Stimulated activated CD8-positive, alpha-beta memory T cell treated with anti-CD3 and anti-CD28 coated beads, Interleukin-15, amount 100 ng/mL, for 4 hours (primary cell): ENCODE measurements at regions not wholly inside any gene's neighbourhood (a gene's known extent, or its start where the extent isn't known, plus 50 kb on each side); places are given as distances from the start of the nearest gene placed in this dataset.
"Not testable (repeated sequence)": the region's sequence is repeated elsewhere in the genome, so short reads cannot be mapped to it uniquely, and the experiment has no call there.

Experiments used
- DNase-seq, 2 donors: peaks; one replicate each; pipeline ENCODE4 v3.0.0-alpha.2; 2020; ENCODE audit warnings: low read depth in 2 of 2

DNA sequence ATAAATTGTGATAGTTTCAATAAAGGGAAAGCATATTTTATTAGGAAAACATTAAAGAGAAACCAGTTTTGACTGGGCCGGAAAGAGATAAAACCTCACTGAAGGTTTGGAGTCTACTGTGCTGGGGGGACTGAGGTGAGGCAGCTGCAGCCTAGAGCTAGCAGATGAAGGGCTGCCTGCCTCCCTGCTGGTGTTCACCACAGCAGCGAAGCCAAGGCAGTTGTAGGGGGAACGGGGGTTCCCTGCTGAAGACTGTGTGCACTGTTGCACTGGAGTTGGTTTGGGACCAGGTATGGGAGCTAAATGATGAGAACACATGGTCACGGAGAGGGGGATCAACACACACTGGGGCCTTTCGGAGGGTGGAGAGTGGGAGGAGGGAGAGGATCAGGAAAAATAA lies 546.5 kb upstream of the SMIM31 start:
- no peak for DNase-seq

- no peak for DNase-seq
These were observed 543.6 kb upstream of the SMIM31 start for GRCh38 chr4:164210377-164210776.

DNA sequence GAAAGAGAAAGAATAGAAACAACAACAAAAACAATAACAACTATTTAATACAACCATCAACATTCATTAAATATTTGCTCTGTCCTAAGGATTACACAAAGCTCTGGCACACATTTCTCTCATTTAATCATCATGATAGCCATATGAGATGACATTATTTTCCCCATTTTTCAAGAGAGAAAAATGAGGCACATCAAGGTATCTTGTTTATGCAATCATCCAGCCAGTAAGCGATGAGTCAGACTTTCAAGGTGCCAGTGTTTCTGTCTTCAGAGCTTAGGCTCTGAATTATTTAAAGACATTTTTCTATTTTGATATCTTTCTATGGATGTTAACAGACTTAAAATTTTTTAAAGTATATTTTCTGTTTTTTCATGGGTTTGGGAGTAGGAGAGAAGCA lies 541.8 kb upstream of the SMIM31 start:
- no peak for DNase-seq

- DNase-seq: no peak
These were observed 541.2 kb upstream of the SMIM31 start for GRCh38 chr4:164212714-164213113.

DNA sequence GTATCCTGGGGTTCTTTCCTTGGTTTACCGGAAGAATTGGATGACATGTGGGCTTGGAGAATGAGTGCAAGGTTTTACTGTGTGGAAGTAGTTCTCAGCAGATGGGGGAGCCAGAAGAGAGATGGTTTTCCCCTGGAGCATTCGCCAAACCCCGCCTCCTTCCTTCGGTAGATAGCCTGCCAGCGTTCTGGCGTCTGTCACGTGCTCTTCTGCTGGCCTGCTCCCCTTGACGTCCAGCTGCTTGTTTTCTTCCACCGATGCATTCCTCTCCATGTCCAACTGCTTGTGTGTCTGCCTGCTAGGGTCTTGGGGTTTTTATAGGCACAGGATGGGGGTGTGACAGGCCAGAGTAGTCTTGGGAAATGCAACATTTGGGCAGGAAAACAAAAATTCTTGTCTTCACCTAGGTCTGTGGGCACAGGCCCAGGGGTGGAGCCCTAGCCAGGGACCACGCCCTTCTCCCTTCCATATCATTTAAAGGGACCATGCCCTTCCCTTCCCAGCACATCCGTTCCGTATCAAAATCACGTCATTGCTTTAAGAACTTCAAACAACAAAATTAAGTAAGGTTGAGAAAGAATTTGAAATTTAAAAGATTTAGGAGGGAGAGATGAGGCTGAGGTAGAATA lies 538.7 kb upstream of the SMIM31 start:
- no peak for DNase-seq

DNA sequence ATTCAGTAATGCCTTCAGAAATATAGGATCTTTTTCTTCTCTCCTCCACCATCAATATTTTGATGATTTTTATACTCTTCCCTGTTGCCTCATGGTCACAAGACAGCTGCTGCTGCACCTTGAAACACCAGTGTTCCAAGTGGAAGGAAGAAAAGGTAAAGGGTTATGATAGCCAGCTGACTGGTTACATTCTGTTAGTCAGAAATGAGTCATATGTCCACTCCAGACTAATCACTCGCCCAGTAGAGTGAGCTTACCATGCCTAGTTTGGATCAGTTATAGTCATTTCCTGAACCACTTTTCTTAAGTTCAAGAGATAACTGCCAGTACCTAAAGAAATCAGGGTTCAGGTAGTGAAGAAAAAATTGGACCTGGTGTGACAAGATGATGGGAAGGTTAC lies 532.3 kb upstream of the SMIM31 start:
- DNase-seq: no peak

- no peak for DNase-seq
These were observed 529.1 kb upstream of the SMIM31 start for GRCh38 chr4:164224871-164225270.

- DNase-seq: no peak
These were observed 524.7 kb upstream of the SMIM31 start for GRCh38 chr4:164229255-164229654.

GRCh38 chr4:164239433-164239832 lies 514.5 kb upstream of the SMIM31 start:
- DNase-seq: no peak

GRCh38 chr4:164239976-164240375 lies 514.0 kb upstream of the SMIM31 start:
- DNase-seq: no peak

- no peak for DNase-seq
These were observed 502.7 kb upstream of the SMIM31 start for GRCh38 chr4:164251257-164251656.

DNA sequence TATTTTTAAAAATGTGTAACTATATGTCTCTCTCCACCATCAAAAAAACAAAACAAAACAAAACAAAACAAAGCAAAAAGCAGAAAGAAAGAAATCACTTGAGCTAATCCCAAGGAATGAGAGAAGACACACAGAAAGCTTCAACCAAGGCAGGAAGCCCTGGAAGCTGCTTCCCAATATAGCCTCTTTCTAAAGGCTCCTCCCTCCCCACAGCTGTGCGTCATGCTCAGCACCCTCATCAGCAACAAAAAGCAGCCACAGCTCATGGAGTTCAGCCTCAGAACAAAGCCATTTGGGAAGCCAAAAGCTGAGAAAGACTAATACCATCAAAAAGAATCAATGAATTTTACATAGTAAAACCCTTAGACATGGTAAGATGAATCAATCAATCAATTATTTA lies 501.6 kb upstream of the SMIM31 start:
- DNase-seq: no peak

DNA sequence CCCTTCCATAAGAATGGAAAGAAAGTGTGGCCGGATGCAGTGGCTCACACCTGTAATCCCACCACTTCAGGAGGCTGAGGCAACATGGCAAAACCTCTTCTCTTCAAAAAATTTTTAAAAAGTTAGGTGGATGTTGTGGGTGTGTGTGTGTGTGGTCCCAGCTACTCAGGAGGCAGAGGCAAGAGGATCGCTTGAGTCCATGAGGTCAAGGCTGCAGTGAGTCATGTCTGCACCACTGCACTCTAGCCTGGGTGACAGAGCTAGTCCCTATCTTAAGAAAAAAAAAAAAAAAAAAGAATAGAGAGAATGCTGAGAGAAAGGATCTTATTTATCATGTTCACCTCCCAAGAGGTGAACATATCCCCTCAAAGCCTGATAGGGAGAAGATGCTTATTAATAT lies 492.1 kb upstream of the SMIM31 start:
- DNase-seq: no peak

DNA sequence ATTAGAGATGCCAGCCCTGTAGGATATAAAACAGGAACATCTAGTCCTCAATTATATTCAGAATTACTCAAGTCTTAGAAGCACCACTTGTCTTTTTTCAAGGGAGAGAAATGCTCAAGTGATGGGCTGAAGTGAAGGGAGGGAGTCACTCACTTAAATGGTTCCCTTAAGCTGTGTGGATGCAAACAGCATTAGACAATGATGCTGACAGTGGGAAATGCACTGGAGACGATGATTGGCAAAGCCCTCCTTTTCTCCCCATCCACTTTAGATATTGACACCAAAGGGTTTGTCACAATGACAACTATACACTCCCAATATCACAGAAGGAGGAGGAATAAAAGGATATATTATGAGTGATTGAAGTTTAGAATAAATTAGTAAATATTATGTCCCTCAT lies 491.4 kb upstream of the SMIM31 start:
- not testable (repeated sequence) for DNase-seq

DNA sequence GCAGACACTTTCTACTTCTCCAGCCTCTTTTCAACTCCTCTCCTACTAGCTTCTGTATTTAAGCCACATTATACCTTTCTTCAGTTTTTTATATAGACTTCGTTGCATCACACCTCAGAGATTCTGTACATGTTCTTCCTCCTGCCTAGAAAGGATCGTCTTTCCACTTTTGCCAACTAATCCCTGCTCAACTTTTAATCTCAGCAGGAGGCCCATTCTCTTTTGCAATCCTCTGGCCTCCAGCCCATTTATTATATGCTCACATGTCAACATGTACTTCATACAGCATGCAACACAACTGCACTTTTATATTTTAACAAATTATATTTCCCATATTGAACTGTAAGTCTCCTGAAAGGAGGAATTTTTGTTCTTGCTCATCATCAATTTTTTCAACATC lies 476.5 kb upstream of the SMIM31 start:
- DNase-seq: not testable (repeated sequence)

DNA sequence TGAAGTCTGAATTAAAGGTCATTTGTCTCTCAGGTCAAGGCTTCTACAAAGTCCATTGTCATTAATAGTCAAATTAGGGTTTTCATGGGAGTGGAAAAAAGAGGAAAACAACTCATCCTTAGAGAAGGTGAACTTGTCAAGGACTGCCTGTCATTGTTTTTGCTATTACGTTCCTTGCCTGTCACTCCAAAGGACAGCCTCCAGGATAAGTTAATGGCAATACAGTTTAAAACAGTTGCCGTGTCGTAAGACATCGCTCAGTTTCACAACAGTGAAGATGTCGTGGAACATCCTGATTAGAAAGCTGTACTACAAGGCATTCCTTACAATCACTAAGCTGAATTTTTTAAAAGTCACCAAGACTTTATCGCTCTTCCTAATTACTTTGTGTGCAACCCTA lies 466.8 kb upstream of the SMIM31 start:
- DNase-seq: no peak

GRCh38 chr4:164288578-164288977 lies 465.4 kb upstream of the SMIM31 start:
- no peak for DNase-seq

DNA sequence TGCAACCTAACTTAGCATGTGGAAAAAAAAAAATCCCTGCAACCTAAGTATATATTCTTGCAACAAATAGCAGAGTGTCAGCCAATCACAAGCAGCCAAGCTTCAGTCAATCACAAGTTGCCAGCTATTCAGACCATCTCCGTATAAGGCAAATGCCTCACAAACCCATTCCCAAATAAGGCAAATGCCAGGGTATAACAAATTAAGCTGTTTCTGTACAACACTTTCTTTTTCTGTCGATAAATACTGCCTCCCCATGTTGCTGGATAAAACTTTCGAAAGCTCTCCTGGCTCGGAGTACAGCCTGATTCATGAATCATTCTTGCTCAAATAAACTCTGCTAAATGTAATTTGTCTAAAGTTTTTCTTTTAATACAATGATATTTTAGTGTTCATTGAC lies 460.7 kb upstream of the SMIM31 start:
- no peak for DNase-seq

GRCh38 chr4:164293743-164294142 lies 460.2 kb upstream of the SMIM31 start:
- no peak for DNase-seq

GRCh38 chr4:164301430-164301829 lies 452.5 kb upstream of the SMIM31 start:
- no peak for DNase-seq

- DNase-seq: no peak
These were observed 449.8 kb upstream of the SMIM31 start for GRCh38 chr4:164304101-164304639.

DNA sequence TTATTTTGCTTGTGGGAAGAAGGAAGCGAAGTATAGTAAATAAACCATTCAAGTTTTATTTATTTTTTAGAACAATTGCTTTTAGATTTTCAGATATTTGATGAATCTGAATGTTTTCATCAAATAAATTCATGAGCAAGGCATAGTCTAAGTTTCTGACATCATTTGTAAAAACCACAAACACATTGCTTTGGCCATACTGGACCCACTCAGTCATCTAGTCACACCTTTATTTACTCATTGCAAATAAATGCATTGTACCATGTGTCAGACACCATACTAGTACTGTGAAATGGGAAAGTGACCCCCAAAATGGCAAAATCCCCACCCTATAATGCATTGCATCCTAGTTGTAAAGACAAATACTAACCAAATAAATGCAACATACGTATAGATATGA lies 449.1 kb upstream of the SMIM31 start:
- no peak for DNase-seq

- no peak for DNase-seq
These were observed 446.7 kb upstream of the SMIM31 start for GRCh38 chr4:164307262-164307661.

DNA sequence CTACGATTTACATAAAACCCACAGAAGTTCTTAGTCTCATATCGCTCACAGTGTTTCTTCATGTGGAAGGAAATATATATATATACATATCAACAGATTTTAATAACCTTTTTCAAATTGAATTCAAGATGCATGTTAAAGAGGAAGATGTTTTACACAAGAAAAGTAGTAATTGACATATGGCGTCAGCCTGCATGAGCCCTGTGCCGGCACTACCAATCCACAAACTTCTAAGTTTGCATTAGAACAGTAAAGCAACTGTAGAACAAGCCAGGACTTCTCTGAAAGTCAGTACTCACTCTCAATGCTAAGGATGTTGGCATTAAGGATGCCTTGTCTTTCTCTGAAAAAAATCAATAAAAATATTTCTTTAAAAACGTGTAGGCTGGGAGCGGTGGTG lies 441.3 kb upstream of the SMIM31 start:
- no peak for DNase-seq
